C4-2B (cell line): ENCODE measurements at regions not wholly inside any gene's neighbourhood (a gene's known extent, or its start where the extent isn't known, plus 50 kb on each side); places are given as distances from the start of the nearest gene placed in this dataset.

ENCODE experiments used
- CTCF ChIP-seq: fragments of 450-650 bp; conservative IDR thresholded peaks from 2 replicates; pipeline ENCODE4 v1.5.1; 2017; ENCODE audit warnings: mild to moderate bottlenecking
- ZFX ChIP-seq: fragments of 450-650 bp; IDR thresholded peaks from 2 replicates; pipeline ENCODE4 v1.6.1; 2017

- TF ChIP-seq CTCF (no peak), ZFX (no peak)
Observed at GRCh38 chr4:138879757-138880156, 135.8 kb upstream of the NOCT start.
